ENCODE measurements at regions not wholly inside any gene's neighbourhood (a gene's known extent, or its start where the extent isn't known, plus 50 kb on each side); places are given as distances from the start of the nearest gene placed in this dataset.

GRCh38 chr3:111454551-111454950 lies 87.4 kb upstream of the CD96 start:
- no peaks in the 10 kb centered on the region for H3K36me3 ChIP-seq (ENCODE audit: insufficient read depth, low read length)
- no peak overlapping the region for H3K27ac ChIP-seq (ENCODE audit: low read depth, low read length, poor library complexity, severe bottlenecking)
- no peaks in the 10 kb centered on the region for H3K27me3 ChIP-seq (ENCODE audit: insufficient read depth, low read length)
- no peak overlapping the region for H3K4me2 ChIP-seq (ENCODE audit: low read length)
- no peak for TF ChIP-seq CTCF (IDR thresholded peaks at IDR 0.05; ENCODE audit: low read length)
- TF ChIP-seq EZH2 (IDR thresholded peaks at IDR 0.05; ENCODE audit: borderline replicate concordance, low read length), result no peak
- no peak overlapping the region for H3K4me3 ChIP-seq (ENCODE audit: low read depth, low read length, poor library complexity, severe bottlenecking)
- no peaks in the 10 kb centered on the region for H3K79me2 ChIP-seq (ENCODE audit: insufficient read depth, low read length)
- no peaks in the 10 kb centered on the region for H3K9me2 ChIP-seq (ENCODE audit: low read depth, low read length)
- H4K20me1 ChIP-seq (ENCODE audit: insufficient read depth, low read length), result no peaks in the 10 kb centered on the region
- no peak overlapping the region for H3K9ac ChIP-seq (ENCODE audit: low read length)
- no peak overlapping the region for H2AFZ ChIP-seq (ENCODE audit: low read length)
- no peaks in the 10 kb centered on the region for H3K9me3 ChIP-seq (ENCODE audit: low read length)
- no peaks in the 10 kb centered on the region for H3F3A ChIP-seq (ENCODE audit: insufficient read depth, low read length)
- no peaks in the 10 kb centered on the region for H3K4me1 ChIP-seq (ENCODE audit: insufficient read depth, low read length, severe bottlenecking)

GRCh38 chr3:111465081-111465670 lies 76.8 kb upstream of the CD96 start:
- no peak overlapping the region for H2AFZ ChIP-seq (ENCODE audit: low read length)
- H3K27me3 ChIP-seq (ENCODE audit: insufficient read depth, low read length), result no peaks in the 10 kb centered on the region
- no peaks in the 10 kb centered on the region for H3K4me1 ChIP-seq (ENCODE audit: insufficient read depth, low read length, severe bottlenecking)
- H3F3A ChIP-seq (ENCODE audit: insufficient read depth, low read length), result no peaks in the 10 kb centered on the region
- no peaks in the 10 kb centered on the region for H3K9me2 ChIP-seq (ENCODE audit: low read depth, low read length)
- H3K4me3 ChIP-seq (ENCODE audit: low read depth, low read length, poor library complexity, severe bottlenecking), result no peak overlapping the region
- TF ChIP-seq EZH2 (IDR thresholded peaks at IDR 0.05; ENCODE audit: borderline replicate concordance, low read length), result no peak
- no peak for TF ChIP-seq CTCF (IDR thresholded peaks at IDR 0.05; ENCODE audit: low read length)
- no peak overlapping the region for H3K4me2 ChIP-seq (ENCODE audit: low read length)
- H3K9me3 ChIP-seq (ENCODE audit: low read length), result no peaks in the 10 kb centered on the region
- no peaks in the 10 kb centered on the region for H3K79me2 ChIP-seq (ENCODE audit: insufficient read depth, low read length)
- H3K9ac ChIP-seq (ENCODE audit: low read length), result no peak overlapping the region
- no peaks in the 10 kb centered on the region for H3K36me3 ChIP-seq (ENCODE audit: insufficient read depth, low read length)
- no peak overlapping the region for H3K27ac ChIP-seq (ENCODE audit: low read depth, low read length, poor library complexity, severe bottlenecking)
- H4K20me1 ChIP-seq (ENCODE audit: insufficient read depth, low read length), result no peaks in the 10 kb centered on the region

- TF ChIP-seq EZH2 (IDR thresholded peaks at IDR 0.05; ENCODE audit: borderline replicate concordance, low read length), result no peak
- no peak for TF ChIP-seq CTCF (IDR thresholded peaks at IDR 0.05; ENCODE audit: low read length)
- no peak overlapping the region for H3K9ac ChIP-seq (ENCODE audit: low read length)
Observed at GRCh38 chr3:111470032-111470431, 72.0 kb upstream of the CD96 start.

More at GRCh38 chr3:111470032-111470431, 72.0 kb upstream of the CD96 start:
- H3K9me3 ChIP-seq (ENCODE audit: low read length), result no peaks in the 10 kb centered on the region
- H3K9me2 ChIP-seq (ENCODE audit: low read depth, low read length), result no peaks in the 10 kb centered on the region
- no peak overlapping the region for H2AFZ ChIP-seq (ENCODE audit: low read length)
- H4K20me1 ChIP-seq (ENCODE audit: insufficient read depth, low read length), result no peaks in the 10 kb centered on the region
- H3K27ac ChIP-seq (ENCODE audit: low read depth, low read length, poor library complexity, severe bottlenecking), result no peak overlapping the region
- no peaks in the 10 kb centered on the region for H3K36me3 ChIP-seq (ENCODE audit: insufficient read depth, low read length)
- no peak overlapping the region for H3K4me3 ChIP-seq (ENCODE audit: low read depth, low read length, poor library complexity, severe bottlenecking)
- no peaks in the 10 kb centered on the region for H3F3A ChIP-seq (ENCODE audit: insufficient read depth, low read length)
- no peaks in the 10 kb centered on the region for H3K79me2 ChIP-seq (ENCODE audit: insufficient read depth, low read length)
- no peak overlapping the region for H3K4me2 ChIP-seq (ENCODE audit: low read length)
- H3K27me3 ChIP-seq (ENCODE audit: insufficient read depth, low read length), result no peaks in the 10 kb centered on the region
- no peaks in the 10 kb centered on the region for H3K4me1 ChIP-seq (ENCODE audit: insufficient read depth, low read length, severe bottlenecking)
